ENCODE measurements at regions not wholly inside any gene's neighbourhood (a gene's known extent, or its start where the extent isn't known, plus 50 kb on each side); places are given as distances from the start of the nearest gene placed in this dataset.

DNA sequence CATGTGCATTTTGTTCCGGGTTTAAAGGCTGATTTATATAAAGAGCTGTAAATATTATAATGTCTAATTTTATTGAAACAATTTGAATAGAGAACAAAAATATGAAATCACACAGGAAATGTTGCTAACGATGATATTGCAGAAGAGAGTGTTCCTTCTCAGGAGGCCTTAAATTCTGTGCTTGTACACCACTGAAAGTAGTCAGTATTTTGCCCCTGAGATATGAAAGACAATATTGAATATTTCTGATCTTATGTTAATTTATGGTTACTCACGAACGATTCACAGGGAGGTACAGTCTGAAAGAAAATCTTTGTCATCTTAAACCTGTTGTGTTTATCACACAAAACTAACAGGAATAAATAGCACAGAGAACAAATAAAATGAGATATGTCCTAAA lies 213.2 kb upstream of the PLSCR5 start:
- intact Hi-C loops (cut with DNase I) = no loop called here
- no peak for DNase-seq (ENCODE audit: low spot score)

DNA sequence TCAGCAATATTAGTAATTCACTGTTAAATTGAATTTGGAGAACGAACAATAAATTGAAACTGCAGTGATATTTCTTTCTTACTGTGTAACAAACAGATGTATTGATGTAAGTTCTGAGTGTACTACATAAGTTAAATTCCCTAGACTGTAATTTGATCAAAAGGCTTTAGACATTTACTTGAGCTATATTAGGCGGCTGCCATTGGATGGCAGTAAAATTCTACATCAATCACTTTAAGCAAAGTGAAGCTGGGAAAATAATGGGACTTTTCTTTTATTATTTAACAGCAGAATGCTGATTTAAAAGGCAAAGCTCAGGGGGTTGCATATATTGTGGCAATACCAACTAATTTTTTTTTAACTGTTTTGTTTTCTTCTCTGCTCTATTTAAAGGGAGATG lies 212.6 kb upstream of the PLSCR5 start:
- intact Hi-C loops (cut with DNase I) = no loop called here
- no peak for DNase-seq (ENCODE audit: low spot score)

DNA sequence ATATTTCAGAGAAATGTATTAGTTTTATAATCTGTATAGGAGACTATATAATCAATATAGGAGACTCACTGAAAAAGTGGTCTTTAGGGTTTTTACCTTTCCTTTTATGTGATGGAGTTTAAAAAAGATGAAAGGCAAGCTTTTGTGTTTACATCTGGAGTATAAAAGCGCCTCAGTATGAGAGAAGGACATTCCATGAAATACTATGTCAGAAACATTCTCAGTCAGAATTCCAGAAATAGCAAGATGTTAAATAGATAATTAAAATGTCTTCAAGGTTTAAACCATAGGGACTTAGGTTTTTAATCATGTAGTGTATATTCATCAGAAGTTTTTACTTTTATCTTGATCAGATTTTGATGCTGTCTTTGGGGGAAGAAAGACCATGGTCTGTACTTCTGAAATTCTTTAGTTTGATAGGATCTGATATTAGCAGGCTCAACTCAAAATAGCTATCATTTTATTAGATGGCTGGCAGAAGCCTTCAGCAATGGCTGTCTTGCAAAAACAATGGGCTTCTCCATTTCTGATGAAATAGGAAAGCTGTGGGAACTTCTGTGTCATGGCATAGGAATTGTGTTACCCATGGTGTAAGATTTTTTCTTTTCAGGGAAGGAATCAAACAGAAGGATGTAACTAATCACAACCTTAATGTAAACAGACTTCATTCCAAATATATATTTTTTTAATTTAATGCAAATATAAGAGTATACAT lies 209.6 kb upstream of the PLSCR5 start:
- no peak for DNase-seq (ENCODE audit: low spot score)
- intact Hi-C loops (cut with DNase I) = no loop called here

DNA sequence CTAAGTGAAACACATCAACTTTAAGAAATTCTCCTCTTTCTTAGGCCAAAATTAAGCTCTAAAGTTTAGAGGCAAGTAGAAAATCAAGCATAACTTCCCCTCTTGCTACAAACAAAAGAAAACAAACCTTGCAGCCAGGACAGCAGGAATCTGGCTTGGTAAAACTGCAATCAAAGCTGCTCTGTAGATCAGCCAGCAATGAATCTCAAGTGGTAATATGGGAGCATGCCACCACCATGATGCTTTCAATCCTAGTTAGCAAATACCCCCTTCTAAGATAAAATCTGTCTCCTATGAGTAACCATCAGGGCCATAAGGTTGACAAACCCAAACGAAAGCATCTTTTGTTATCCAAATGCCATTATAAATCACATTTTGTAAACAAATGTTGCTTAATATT lies 208.3 kb upstream of the PLSCR5 start:
- intact Hi-C loops (cut with DNase I) = no loop called here
- DNase-seq (ENCODE audit: low spot score) = no peak

DNA sequence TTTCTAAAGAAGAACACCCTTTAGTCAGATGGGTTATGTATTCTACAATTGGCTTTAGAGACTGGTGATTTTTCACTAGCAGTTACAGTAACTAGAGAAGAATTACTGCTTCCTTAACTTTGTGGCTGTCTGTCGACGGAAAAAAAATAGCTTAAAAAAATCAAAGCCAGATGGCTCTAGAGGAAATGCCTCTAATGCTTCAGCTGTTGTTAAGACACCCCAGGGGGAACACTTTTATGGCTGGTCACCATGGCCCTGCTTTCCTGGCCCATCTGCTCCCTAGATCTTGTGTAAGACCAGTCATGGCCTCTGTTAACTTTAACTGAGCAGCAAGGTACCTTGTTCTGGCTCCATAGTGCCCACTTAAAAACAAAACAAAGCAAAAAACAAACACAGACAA lies 198.6 kb upstream of the PLSCR5 start:
- intact Hi-C loops (cut with DNase I) = no loop called here

DNA sequence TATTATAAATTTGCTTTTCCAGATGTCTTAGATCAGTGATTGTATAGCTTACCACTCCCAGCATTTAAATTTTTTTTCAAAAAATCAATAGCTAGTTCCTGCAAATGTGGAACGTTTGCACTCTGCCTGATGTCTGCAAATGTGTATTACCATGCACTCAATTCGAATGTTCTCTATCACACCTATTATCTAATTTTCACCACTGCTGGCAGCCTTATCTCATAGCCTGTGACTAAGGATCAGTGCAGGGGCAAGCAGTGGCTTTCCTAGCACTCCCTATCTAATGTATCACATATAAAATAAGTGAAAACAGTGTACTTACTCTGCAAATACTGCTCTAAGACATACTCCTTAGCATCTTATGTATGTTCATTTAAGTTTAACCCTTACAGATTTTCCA lies 196.3 kb upstream of the PLSCR5 start:
- intact Hi-C loops (cut with DNase I) = no loop called here

More for the DNA sequence above, 198.6 kb upstream of the PLSCR5 start:
- no peak for DNase-seq (ENCODE audit: low spot score)

DNA sequence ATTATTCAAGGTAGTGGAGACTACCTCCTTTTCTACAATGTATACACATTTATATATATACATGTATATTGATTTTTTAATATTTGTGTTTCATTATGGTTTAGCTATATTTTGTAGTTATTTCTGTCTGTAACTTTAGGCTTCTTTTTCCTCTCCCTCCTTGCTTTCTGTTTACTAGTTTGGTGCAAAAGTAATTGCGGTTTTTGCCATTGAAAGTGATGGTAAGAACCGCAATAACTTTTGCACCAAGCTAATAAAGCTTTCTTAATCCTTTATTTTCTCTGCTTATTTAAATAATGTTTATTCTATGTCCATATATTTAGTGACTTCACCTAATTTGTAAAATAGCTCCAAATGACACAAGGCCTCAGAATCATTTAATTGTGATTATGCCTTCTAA lies 195.3 kb upstream of the PLSCR5 start:
- intact Hi-C loops (cut with DNase I) = no loop called here

More for the DNA sequence above, 196.3 kb upstream of the PLSCR5 start:
- no peak for DNase-seq (ENCODE audit: low spot score)

DNA sequence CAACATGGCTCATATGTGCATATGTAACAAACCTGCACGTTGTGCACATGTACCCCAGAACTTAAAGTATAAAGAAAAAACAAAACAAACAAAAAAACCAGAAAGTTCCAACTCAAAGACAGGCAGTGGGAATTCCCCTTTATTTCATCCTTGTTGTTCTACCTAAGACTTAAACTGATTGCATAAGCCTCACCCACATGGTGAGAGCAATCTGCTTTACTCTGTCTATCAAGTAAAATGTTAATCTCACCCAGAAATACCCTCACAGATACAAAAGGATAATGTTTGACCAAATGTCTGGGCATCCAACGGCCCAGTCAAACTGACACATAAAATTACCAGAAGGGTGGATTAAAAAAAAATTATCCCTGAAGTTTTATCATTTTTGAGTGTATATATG lies 190.9 kb upstream of the PLSCR5 start:
- intact Hi-C loops (cut with DNase I) = no loop called here
- no peak for DNase-seq (ENCODE audit: low spot score)

More for the DNA sequence above, 195.3 kb upstream of the PLSCR5 start:
- no peak for DNase-seq (ENCODE audit: low spot score)

DNA sequence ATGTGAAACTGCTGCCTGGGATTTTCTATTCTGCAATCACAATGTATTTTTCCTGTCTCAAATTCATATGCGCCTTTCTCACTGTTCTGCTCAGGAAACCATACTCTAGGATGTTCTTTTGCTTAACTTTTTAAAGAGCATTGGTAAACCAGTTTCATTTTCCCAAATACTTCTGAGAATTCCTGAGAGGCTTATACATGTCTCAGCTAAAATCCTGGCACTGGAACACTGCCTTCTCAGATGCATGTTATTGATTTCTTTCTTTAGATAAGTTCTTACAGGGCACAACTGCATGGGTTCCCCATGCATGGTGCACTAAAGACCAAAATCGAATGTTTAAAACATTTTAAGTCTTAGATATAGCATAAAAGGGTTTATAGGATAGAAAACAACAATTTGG lies 178.3 kb upstream of the PLSCR5 start:
- intact Hi-C loops (cut with DNase I) = no loop called here
- DNase-seq (ENCODE audit: low spot score) = no peak

DNA sequence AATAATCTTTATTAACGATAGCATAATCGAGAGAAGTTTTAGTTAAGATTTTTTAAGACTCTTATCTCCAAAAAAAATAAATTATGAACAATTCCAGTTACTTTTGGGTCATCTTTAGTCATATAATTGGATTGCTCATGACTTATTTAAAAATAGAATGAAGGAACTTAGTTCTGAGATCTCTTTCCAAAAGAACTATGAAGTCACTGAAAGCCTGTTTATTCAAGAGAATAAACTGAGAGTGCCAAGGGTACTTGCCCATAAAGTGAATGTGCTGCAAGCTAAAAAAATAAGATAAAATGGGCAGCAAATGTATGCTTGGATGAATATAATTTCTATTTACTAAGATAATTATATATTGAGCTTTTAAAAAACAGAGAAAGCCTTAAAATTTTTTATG lies 176.5 kb upstream of the PLSCR5 start:
- intact Hi-C loops (cut with DNase I) = no loop called here
- no peak for DNase-seq (ENCODE audit: low spot score)

DNA sequence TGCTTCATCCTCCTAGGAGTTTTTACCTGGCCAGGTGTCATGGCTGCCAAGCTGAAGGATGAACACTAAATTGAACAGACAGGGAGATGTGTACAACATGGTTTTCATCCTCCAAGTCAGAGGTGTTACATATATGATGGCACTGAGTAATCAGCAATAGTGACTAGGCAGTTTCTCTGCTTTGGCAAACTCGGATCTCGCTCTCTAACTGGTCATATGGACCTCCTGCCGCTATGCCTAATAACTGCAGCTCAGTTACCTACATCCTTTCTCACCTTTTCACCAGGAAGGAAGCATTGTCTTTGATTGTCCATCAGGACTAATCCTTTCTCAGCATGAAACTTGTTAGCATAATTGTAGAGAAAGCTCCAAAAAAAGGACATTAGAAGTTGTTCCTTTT lies 175.9 kb upstream of the PLSCR5 start:
- no peak for DNase-seq (ENCODE audit: low spot score)
- intact Hi-C loops (cut with DNase I) = no loop called here

DNA sequence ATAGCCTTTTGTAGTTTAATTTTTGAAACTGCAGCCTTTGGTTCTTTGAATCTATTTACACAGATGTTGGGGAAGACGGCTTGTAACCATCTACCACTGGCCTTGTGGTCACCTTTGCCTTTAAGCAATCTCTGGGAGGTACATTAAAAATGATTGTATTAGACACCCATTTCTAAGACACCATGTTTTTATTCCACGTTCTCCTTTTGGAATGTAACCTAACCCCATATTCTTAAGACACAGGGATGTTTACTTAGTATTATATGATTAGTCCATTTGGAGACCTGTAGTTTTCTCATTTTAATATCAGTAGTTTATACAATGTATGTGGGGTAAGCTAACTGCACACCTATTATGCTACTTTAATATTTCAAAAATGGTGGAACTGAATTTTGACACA lies 175.1 kb upstream of the PLSCR5 start:
- intact Hi-C loops (cut with DNase I) = no loop called here

DNA sequence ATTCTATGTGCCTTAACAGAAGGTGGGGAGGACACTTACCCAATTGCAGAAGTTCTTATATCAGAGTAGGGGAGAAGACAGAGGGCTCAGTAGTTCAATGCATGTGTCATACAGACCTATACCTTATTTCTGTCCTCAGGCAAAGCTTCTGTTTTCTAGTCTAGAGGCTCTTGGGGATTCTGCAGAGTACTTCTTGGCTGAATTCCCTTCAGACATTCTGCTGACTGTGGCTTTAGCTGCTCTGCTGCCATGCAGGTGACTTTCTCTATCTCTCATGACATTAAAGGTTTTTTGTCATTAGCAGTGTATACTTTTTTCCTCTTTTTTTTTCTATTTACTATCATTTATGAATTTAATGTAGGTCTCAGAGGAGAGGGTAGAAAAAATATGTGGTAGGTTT lies 172.8 kb upstream of the PLSCR5 start:
- intact Hi-C loops (cut with DNase I) = no loop called here
- DNase-seq (ENCODE audit: low spot score) = no peak

More for the DNA sequence above, 175.1 kb upstream of the PLSCR5 start:
- no peak for DNase-seq (ENCODE audit: low spot score)

DNA sequence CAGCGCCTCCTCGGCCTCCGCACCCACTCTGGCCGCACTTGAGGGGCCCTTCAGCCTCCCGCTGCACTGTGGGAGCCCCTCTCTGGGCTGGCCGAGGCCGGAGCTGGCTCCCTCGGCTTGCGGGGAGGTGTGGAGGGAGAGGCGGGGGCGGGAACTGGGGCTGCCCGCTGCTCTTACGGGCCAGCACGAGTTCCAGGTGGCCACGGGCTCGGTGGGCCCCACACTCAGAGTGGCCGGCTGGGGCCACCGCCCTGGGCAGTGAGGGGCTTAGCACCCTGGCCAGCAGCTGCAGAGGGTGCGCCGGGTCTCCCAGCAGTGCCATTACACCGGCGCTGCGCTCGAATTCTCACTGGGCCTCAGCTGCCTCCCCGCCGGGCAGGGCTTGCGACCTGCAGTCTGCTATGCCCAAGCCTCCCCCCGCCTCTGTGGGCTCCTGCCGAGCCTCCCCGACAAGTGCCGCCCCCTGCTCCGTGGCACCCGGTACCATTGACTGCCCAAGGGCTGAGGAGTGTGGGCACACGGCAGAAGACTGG lies 167.1 kb upstream of the PLSCR5 start:
- intact Hi-C loops (cut with DNase I) = no loop called here
- peak; percentile 78 for DNase-seq (ENCODE audit: low spot score)

DNA sequence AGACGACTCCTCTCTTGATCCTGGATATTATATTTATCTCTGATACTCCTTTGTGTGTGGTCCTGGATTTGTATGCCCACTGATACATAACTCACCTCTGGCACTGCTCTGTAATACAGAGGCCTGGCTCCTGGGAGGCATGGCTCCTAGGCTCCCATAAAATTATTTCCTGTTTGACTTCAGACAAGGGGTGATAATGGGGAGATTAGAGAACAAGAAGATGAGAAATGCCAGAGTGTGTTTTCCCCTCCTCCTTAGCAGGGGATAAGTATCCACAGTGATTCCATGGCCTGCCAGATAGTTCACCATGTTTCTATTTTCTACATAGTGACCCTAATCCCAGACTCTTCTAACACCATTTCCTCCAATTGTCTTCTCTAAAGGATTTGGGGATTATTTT lies 165.7 kb upstream of the PLSCR5 start:
- DNase-seq (ENCODE audit: low spot score) = no peak

DNA sequence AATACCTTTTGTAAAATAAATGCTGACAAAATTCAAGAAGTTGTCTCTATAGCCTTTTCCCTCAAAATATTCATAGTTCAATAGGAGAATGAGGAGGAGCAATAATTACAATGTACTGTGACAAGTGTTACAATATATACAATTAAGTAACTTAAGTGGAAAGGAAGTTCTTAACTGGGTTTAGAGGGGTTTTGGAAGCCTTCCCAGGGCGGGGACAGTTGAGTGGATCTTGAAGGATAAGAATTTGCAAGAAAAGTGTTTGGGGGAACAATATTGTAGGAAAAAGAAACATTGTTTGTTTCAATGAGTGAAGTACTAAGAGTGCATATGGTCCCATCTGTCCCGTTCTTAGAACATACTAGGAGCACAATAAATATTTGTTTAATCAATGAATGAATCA lies 165.2 kb upstream of the PLSCR5 start:
- intact Hi-C loops (cut with DNase I) = no loop called here
- no peak for DNase-seq (ENCODE audit: low spot score)

More for the DNA sequence above, 165.7 kb upstream of the PLSCR5 start:
- intact Hi-C loops (cut with DNase I) = no loop called here

DNA sequence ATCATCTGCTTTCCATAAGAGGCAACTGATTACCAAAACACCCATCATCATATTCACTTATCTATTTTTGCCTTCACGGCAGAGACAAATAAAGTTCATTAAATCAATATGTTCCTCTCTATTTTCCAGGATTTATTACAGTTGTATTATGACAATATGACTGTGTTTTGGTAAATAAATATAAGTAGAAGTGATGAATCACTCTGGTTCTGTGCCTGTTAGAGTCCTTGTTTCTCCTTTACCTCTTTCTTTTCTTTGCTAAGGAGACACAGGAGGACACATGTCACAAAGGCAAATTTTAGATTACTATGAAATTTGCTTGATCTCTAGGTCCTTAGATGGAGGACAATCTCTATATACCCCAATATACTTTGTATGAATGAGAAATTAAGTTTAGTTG lies 152.6 kb upstream of the PLSCR5 start:
- intact Hi-C loops (cut with DNase I) = no loop called here
- DNase-seq (ENCODE audit: low spot score) = no peak

DNA sequence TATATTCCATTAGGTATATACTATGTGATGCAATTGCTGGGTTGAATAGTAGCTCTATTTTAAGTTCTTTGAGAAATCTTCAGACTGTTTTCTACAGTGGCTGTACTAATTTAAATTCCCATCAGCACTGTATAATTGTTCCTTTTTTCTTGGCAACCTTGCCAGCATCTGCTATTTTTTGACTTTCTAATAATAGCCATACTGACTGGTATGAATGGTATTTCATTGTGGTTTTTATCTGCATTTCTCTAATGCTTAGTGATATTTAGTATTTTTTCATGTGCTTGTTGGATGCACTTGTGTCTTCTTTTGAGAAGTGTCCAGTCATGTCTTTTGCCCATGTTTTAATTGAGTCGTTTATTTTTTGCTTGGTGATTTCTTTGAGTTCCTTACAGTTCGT lies 145.1 kb upstream of the PLSCR5 start:
- DNase-seq (ENCODE audit: low spot score) = no peak
- intact Hi-C loops (cut with DNase I) = no loop called here

DNA sequence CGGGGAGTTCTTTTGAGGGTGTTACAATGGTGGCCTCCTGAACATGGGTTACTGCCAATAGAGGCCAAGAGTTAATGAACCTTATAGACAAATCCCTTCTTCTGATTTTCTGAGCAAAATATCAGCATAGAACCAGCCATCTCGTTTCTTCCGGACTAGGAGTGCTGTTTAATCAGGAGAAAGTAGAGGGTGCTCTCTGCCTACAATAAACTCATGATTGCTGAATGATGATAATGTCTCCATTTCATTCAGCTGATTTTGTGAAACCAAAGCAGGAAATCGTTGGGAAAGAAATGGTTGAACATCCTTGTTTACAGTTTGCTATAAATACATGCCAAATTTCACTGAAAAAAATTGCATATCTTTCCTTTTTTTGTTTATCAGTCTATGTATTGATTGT lies 142.8 kb upstream of the PLSCR5 start:
- intact Hi-C loops (cut with DNase I) = no loop called here
- DNase-seq (ENCODE audit: low spot score) = no peak

DNA sequence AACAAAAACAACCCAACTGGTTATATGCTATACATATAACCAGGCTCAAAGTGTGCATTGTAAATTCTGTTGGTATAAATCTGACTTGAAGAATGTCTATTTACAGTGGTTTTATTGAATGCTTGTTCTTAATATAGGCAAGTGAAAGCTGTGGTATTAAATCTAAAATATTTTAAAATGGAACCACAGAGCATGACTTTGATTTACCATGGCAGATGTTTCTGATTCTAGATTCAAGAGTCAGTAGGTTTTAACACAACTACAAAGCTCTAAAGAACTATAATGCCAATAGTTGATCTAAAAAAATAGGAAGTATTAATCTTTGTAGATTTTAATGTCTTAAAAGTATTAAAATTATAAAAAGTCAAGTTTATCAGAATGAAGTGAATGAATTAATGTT lies 141.9 kb upstream of the PLSCR5 start:
- intact Hi-C loops (cut with DNase I) = no loop called here
- no peak for DNase-seq (ENCODE audit: low spot score)

DNA sequence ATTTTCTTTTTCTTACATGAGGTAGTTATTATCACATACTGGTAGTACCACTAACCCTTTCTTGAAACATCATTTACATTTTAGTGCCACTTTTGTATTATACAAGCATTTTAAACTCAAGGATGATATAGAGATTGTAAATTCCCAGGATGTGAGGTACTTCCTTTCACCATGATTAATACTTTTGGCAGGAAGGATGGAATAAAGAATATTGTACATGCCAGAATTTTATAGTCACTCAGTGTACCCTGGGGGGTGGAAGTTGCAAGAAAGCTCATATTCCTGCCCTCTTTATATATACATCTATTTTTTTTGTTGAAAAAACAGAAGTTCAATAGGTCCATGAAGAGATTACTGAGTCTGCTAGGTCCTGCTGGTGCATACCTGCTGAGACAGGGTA lies 141.0 kb upstream of the PLSCR5 start:
- intact Hi-C loops (cut with DNase I) = no loop called here

More for the DNA sequence above, 141.0 kb upstream of the PLSCR5 start:
- DNase-seq (ENCODE audit: low spot score) = no peak

Data from posterior vena cava (tissue), 2 donors.